ENCODE measurements at regions not wholly inside any gene's neighbourhood (a gene's known extent, or its start where the extent isn't known, plus 50 kb on each side); places are given as distances from the start of the nearest gene placed in this dataset.

DNA sequence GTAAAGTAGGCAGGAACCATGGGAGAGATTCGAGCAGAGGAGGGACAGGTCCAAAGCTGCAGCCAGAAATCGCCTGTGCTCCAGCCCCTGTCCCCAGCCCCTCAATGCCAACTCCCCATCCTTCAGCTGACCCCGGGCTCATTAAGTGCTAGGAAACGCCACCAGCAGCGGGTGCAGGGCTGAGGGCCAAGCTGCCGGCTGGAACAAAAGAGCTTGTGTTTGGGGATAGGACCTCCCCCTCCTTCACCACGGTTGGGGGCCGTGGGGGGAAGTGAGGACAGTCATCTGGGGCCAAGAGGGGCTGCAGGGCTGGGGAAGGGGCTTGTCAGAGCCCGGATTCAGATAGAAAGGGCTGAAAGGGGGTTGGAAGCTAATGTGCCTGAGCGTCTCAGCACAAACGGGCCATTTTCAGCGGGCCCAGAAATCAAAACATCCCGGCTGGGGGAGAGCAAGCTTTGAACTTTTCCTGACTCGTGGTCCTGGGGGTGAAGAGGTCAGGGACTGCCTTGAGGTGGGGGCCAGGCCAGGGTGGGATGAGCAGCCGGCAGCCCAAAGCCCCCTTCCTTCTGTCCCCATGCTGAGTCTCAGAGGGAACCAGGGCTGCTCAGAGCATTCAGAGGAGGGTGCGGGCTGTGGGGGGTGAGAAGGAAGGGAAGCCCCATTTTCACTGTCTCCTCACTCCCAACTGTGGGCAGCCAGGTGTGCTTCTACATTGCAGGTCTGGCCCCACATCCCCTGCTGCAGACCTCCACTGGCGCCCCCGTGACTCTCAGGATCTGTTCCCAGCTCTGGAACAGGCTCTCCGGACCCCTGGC is 69.4 kb upstream of the DAB2IP start:
- DNase-seq (ENCODE audit: insufficient read length, low spot score) (no peak), FAIRE-seq (no peak)
- TF ChIP-seq POU2F2 (IDR thresholded peaks at IDR 0.05; ENCODE audit: low read depth, low read length): no peak
- TF ChIP-seq POLR2A (IDR thresholded peaks at IDR 0.05; ENCODE audit: low read depth, low read length): no peak
- no peak for TF ChIP-seq TAF1 (IDR thresholded peaks at IDR 0.05; ENCODE audit: low read depth, low read length)
- TF ChIP-seq SPI1 (IDR thresholded peaks at IDR 0.05; ENCODE audit: low read depth, low read length): no peak

- no peak for DNase-seq (ENCODE audit: insufficient read length, low spot score)
- TF ChIP-seq PAX5 (IDR thresholded peaks at IDR 0.05; ENCODE audit: insufficient read depth, low read length, severe bottlenecking) (no peak), TAF1 (IDR thresholded peaks at IDR 0.05; ENCODE audit: low read depth, low read length) (no peak), POLR2AphosphoS5 (IDR thresholded peaks at IDR 0.05; ENCODE audit: low read depth, low read length) (no peak), POLR2A (IDR thresholded peaks at IDR 0.05; ENCODE audit: low read depth, low read length) (no peak), SPI1 (IDR thresholded peaks at IDR 0.05; ENCODE audit: low read depth, low read length) (no peak), POU2F2 (IDR thresholded peaks at IDR 0.05; ENCODE audit: low read depth, low read length) (no peak)
- FAIRE-seq: no peak
Observed at GRCh38 chr9:121582641-121583040, 68.8 kb upstream of the DAB2IP start.

DNA sequence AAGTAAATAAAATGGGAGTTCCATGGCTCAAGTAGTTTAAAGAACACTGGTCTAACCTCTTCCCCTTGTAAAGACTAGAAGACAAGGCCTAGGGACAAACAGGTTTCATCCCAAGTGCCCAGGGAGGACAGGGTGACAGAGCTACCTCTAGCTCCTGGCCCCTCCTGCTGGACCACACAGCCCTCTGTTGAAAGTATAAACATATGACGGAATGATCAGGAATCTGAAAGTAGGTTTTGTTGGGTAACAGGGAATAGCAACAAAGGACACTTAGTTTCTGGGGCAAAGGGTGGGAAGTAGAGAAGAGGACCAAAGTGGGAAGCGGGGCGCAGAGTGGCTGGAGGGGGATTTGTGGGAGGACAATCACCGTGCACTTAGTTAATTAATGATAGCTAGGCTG is 67.0 kb upstream of the DAB2IP start:
- no peak for FAIRE-seq
- no peak for TF ChIP-seq PAX5 (IDR thresholded peaks at IDR 0.05; ENCODE audit: insufficient read depth, low read length, severe bottlenecking)
- TF ChIP-seq POLR2A (IDR thresholded peaks at IDR 0.05; ENCODE audit: low read depth, low read length): no peak
- no peak for DNase-seq (ENCODE audit: insufficient read length, low spot score)

DNA sequence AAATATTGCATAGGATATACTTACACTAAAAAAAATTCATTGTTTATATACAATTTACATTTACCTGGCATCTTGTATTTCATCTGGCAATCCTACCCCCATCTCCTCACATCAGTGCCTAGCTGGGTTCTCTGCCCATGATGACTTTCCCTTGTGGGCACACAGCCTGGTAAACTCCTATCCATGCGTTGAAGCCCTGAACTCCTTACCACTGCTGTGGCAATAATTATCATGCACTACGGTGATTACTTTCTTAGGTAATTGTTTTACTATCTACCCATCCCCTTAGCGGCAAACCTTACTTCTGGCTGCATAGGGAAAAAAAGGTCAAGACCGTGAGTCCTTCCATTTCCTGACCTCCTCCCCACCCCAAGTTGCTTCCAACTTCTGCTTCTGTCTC is 63.6 kb upstream of the DAB2IP start:
- FAIRE-seq: no peak
- DNase-seq (ENCODE audit: insufficient read length, low spot score): no peak
- no peak for TF ChIP-seq POLR2A (IDR thresholded peaks at IDR 0.05; ENCODE audit: low read depth, low read length)
- no peak for TF ChIP-seq PAX5 (IDR thresholded peaks at IDR 0.05; ENCODE audit: insufficient read depth, low read length, severe bottlenecking)
- no peak for TF ChIP-seq SPI1 (IDR thresholded peaks at IDR 0.05; ENCODE audit: low read depth, low read length)
- TF ChIP-seq POLR2AphosphoS5 (IDR thresholded peaks at IDR 0.05; ENCODE audit: low read depth, low read length): no peak

DNA sequence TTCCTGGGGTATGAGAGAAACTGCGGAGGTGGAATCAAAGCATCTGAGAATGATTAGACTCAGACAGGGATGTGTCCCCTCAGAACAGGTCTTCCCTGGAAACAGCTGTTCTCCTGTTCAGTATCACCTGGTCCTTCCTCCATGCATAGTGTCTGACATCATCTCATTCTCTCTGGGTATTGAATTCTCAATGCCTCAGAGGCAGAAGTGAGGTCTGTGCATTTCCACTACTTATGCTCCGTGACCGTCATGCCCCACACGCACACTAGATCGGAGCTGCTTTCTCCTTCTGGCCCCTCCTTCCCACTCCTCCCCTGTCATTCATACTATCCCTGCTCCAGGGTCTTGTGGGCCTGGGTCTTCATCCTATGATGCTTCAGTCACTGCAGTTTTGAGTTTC is 61.4 kb upstream of the DAB2IP start:
- DNase-seq (ENCODE audit: insufficient read length, low spot score) (no peak), FAIRE-seq (no peak)
- TF ChIP-seq POU2F2 (IDR thresholded peaks at IDR 0.05; ENCODE audit: low read depth, low read length) (no peak), POLR2A (IDR thresholded peaks at IDR 0.05; ENCODE audit: low read depth, low read length) (no peak), SPI1 (IDR thresholded peaks at IDR 0.05; ENCODE audit: low read depth, low read length) (no peak), POLR2AphosphoS5 (IDR thresholded peaks at IDR 0.05; ENCODE audit: low read depth, low read length) (no peak), PAX5 (IDR thresholded peaks at IDR 0.05; ENCODE audit: insufficient read depth, low read length, severe bottlenecking) (no peak), TAF1 (IDR thresholded peaks at IDR 0.05; ENCODE audit: low read depth, low read length) (no peak)

GRCh38 chr9:121592265-121592664 is 59.2 kb upstream of the DAB2IP start:
- FAIRE-seq (no peak), DNase-seq (ENCODE audit: insufficient read length, low spot score) (no peak)
- TF ChIP-seq TAF1 (IDR thresholded peaks at IDR 0.05; ENCODE audit: low read depth, low read length) (no peak), SPI1 (IDR thresholded peaks at IDR 0.05; ENCODE audit: low read depth, low read length) (no peak), POU2F2 (IDR thresholded peaks at IDR 0.05; ENCODE audit: low read depth, low read length) (no peak), POLR2A (IDR thresholded peaks at IDR 0.05; ENCODE audit: low read depth, low read length) (no peak), PAX5 (IDR thresholded peaks at IDR 0.05; ENCODE audit: insufficient read depth, low read length, severe bottlenecking) (no peak), POLR2AphosphoS5 (IDR thresholded peaks at IDR 0.05; ENCODE audit: low read depth, low read length) (no peak)

GRCh38 chr9:121593066-121593465 is 58.4 kb upstream of the DAB2IP start:
- DNase-seq (ENCODE audit: insufficient read length, low spot score) (no peak), FAIRE-seq (no peak)
- TF ChIP-seq PAX5 (IDR thresholded peaks at IDR 0.05; ENCODE audit: insufficient read depth, low read length, severe bottlenecking): no peak
- TF ChIP-seq POU2F2 (IDR thresholded peaks at IDR 0.05; ENCODE audit: low read depth, low read length): no peak
- no peak for TF ChIP-seq POLR2A (IDR thresholded peaks at IDR 0.05; ENCODE audit: low read depth, low read length)
- no peak for TF ChIP-seq POLR2AphosphoS5 (IDR thresholded peaks at IDR 0.05; ENCODE audit: low read depth, low read length)
- no peak for TF ChIP-seq TAF1 (IDR thresholded peaks at IDR 0.05; ENCODE audit: low read depth, low read length)

- no peak for DNase-seq (ENCODE audit: insufficient read length, low spot score)
- TF ChIP-seq PAX5 (IDR thresholded peaks at IDR 0.05; ENCODE audit: insufficient read depth, low read length, severe bottlenecking) (no peak), POLR2AphosphoS5 (IDR thresholded peaks at IDR 0.05; ENCODE audit: low read depth, low read length) (no peak), POLR2A (IDR thresholded peaks at IDR 0.05; ENCODE audit: low read depth, low read length) (no peak), SPI1 (IDR thresholded peaks at IDR 0.05; ENCODE audit: low read depth, low read length) (no peak)
- FAIRE-seq: no peak
Observed at GRCh38 chr9:121596515-121596914, 54.9 kb upstream of the DAB2IP start.

GRCh38 chr9:121597698-121598166 is 53.7 kb upstream of the DAB2IP start:
- FAIRE-seq (no peak), DNase-seq (ENCODE audit: insufficient read length, low spot score) (no peak)
- no peak for TF ChIP-seq POU2F2 (IDR thresholded peaks at IDR 0.05; ENCODE audit: low read depth, low read length)
- no peak for TF ChIP-seq POLR2AphosphoS5 (IDR thresholded peaks at IDR 0.05; ENCODE audit: low read depth, low read length)
- no peak for TF ChIP-seq POLR2A (IDR thresholded peaks at IDR 0.05; ENCODE audit: low read depth, low read length)

DNA sequence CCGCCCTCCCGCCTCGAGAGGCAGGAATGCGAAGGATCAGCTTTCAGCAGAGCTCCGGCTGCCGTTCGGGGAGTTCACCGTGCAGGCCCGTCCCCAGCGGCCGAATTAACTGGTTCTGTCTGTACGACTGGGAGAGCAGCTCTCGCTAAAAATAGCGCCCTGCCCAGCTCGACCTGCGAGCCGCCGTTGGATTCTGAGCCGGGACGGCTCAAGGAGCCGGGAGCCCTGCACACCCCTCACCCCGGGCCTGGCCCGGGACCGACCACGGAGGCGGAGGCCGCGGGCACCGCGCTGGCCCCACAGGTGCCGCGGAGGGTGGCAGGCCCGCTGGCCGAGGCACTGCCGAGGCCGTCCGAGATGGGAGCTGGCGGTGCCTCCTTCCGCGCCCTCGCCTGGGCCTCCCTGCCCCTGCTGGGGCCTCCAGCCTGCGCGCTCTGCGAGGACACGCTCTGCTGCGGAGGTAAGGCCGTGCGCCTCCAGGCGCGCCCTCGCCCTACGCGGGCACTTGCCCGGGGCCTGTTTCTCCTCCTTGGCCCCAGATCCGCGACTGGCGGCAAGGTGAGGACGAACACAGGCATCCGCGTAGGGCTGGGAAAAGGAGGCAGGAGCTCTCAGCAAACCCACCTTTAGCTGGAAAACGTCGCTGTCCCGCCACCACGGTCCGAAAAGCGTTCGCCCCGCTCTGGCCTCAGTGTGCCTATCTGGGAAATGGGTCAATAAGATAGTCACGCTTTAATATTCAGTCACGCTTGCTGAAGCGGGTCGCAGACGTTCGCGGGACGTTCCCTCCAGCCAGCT is 53.1 kb upstream of the DAB2IP start:
- DNase-seq (ENCODE audit: insufficient read length, low spot score) (no peak), FAIRE-seq (no peak)
- no peak for TF ChIP-seq POU2F2 (IDR thresholded peaks at IDR 0.05; ENCODE audit: low read depth, low read length)
